HEK293 (cell line): ENCODE measurements at regions not wholly inside any gene's neighbourhood (a gene's known extent, or its start where the extent isn't known, plus 50 kb on each side); places are given as distances from the start of the nearest gene placed in this dataset.

ENCODE experiments used
- CTCF ChIA-PET: fragments of 350-600 bp; formaldehyde crosslinking; extraction: SDS; loops from one replicate; lab custom pipeline; 2021; ENCODE audit warnings: antibody characterized with exemption; lab: Yijun Ruan, JAX
- POLR2A ChIA-PET: fragments of 300-600 bp; formaldehyde crosslinking; extraction: SDS; loops from one replicate; lab custom pipeline; 2020; ENCODE audit warnings: antibody characterized with exemption, inconsistent platforms; lab: Yijun Ruan, JAX
- H3K27ac ChIP-seq: fragments of 200-500 bp; sonication (Bioruptor generic); 2 replicates; pipeline ENCODE4 v1.5.1; 2014; ENCODE audit warnings: low read depth, low read length, control low read depth, inconsistent platforms; ENCODE audit errors: extremely low read depth
- H3K36me3 ChIP-seq, 2 experiments: fragments of 200-500 bp in 1 of 2; sonication (Bioruptor generic) in 1 of 2; 1 replicate in 1 of 2; 2 replicates in 1 of 2; pipeline ENCODE4 v1.5.1; 2014 to 2017; ENCODE audit warnings: inconsistent platforms in 2 of 2, low read length in 2 of 2; ENCODE audit not compliant: control insufficient read depth in 2 of 2, insufficient read depth in 1 of 2
- H3K4me1 ChIP-seq: fragments of 200-500 bp; sonication (Bioruptor generic); 2 replicates; pipeline ENCODE4 v1.5.1; 2014; ENCODE audit warnings: mild to moderate bottlenecking, low read length, inconsistent platforms; ENCODE audit not compliant: control insufficient read depth, insufficient read depth
- H3K4me3 ChIP-seq: 2 replicates; pipeline ENCODE4 v1.5.1; 2011; ENCODE audit warnings: low read depth, mild to moderate bottlenecking, control low read depth, low read length, moderate library complexity
- H3K9me3 ChIP-seq: fragments of 200-500 bp; sonication (Bioruptor generic); 2 replicates; pipeline ENCODE4 v1.5.1; 2014; ENCODE audit warnings: low read depth, low read length, inconsistent platforms; ENCODE audit not compliant: control insufficient read depth, insufficient read depth
- KLF7 ChIP-seq: fragments of 450-650 bp; formaldehyde crosslinking; IDR thresholded peaks from 2 replicates; pipeline ENCODE4 v1.5.1; 2016; ENCODE audit warnings: missing biosample characterization, missing genetic modification characterization, borderline replicate concordance
- ZFP37 ChIP-seq: fragments of 450-650 bp; formaldehyde crosslinking; IDR thresholded peaks from 2 replicates; pipeline ENCODE4 v1.5.1; 2016; ENCODE audit warnings: missing biosample characterization, missing genetic modification characterization
- ZNF202 ChIP-seq: fragments of 450-650 bp; formaldehyde crosslinking; IDR thresholded peaks from 2 replicates; pipeline ENCODE4 v1.5.1; 2016; ENCODE audit warnings: missing biosample characterization, missing genetic modification characterization, borderline replicate concordance
- ZNF214 ChIP-seq: fragments of 450-650 bp; formaldehyde crosslinking; IDR thresholded peaks from 2 replicates; pipeline ENCODE4 v1.5.1; 2017; ENCODE audit warnings: missing biosample characterization, mild to moderate bottlenecking, missing genetic modification characterization, borderline replicate concordance
- ZNF223 ChIP-seq: fragments of 450-650 bp; formaldehyde crosslinking; IDR thresholded peaks from 2 replicates; pipeline ENCODE4 v1.5.1; 2016; ENCODE audit warnings: missing biosample characterization, missing genetic modification characterization
- ZNF521 ChIP-seq: fragments of 450-650 bp; formaldehyde crosslinking; IDR thresholded peaks from 2 replicates; pipeline ENCODE4 v1.5.1; 2017; ENCODE audit warnings: missing biosample characterization, mild to moderate bottlenecking, missing genetic modification characterization
- ZNF530 ChIP-seq: fragments of 450-650 bp; formaldehyde crosslinking; IDR thresholded peaks from 2 replicates; pipeline ENCODE4 v1.5.1; 2016; ENCODE audit warnings: low read depth, missing biosample characterization, missing genetic modification characterization
- ZNF560 ChIP-seq: fragments of 450-650 bp; formaldehyde crosslinking; IDR thresholded peaks from 2 replicates; pipeline ENCODE4 v1.5.1; 2017; ENCODE audit warnings: missing biosample characterization, missing genetic modification characterization, borderline replicate concordance
- ZNF629 ChIP-seq: fragments of 450-650 bp; formaldehyde crosslinking; IDR thresholded peaks from 2 replicates; pipeline ENCODE4 v1.5.1; 2017; ENCODE audit warnings: missing biosample characterization, missing genetic modification characterization
- ZNF654 ChIP-seq: fragments of 450-650 bp; formaldehyde crosslinking; IDR thresholded peaks from 2 replicates; pipeline ENCODE4 v1.5.1; 2016; ENCODE audit warnings: low read depth, missing biosample characterization, missing genetic modification characterization
- ZNF707 ChIP-seq: fragments of 450-650 bp; formaldehyde crosslinking; IDR thresholded peaks from 2 replicates; pipeline ENCODE4 v1.5.1; 2016; ENCODE audit warnings: missing biosample characterization, missing genetic modification characterization
- ZNF837 ChIP-seq: fragments of 450-650 bp; formaldehyde crosslinking; IDR thresholded peaks from 2 replicates; pipeline ENCODE4 v1.5.1; 2016; ENCODE audit warnings: missing biosample characterization, missing genetic modification characterization

GRCh38 chr2:149648282-149649030 lies 60.9 kb upstream of the MMADHC start (continued):
- TF ChIP-seq ZNF837 (tag by site-specific recombination) (no peak), ZNF530 (no peak), ZNF214 (tag by site-specific recombination) (no peak), ZNF223 (no peak), ZNF521 (tag by site-specific recombination) (no peak), KLF7 (tag by site-specific recombination) (no peak), ZFP37 (peak; percentile 66; the same call in 1 of the 2 replicates), ZNF202 (no peak), ZNF707 (tag by site-specific recombination) (no peak), ZNF629 (tag by site-specific recombination) (no peak)

- Histone ChIP-seq H3K4me3 (no peak overlapping the region), H3K36me3 (no peaks in the 10 kb centered on the region), H3K4me1 (no peaks in the 10 kb centered on the region; the same call in none of the 2 replicates), H3K9me3 (no peaks in the 10 kb centered on the region), H3K27ac (no peak overlapping the region)
- TF ChIP-seq ZNF560 (tag by site-specific recombination) (no peak), ZNF654 (tag by site-specific recombination) (peak; percentile 31; the same call in 1 of the 2 replicates)
- CTCF ChIA-PET, result interaction anchor here (0.7 to 1.8 kb wide), 7 partner anchors 15 to 266 kb away, joined by 3 to 5 read pairs (median 3); no protein-coding TSS in a partner anchor
- POLR2A ChIA-PET, result no interaction called here
Observed at GRCh38 chr2:149645391-149645790, 57.8 kb upstream of the MMADHC start.
